Suprapubic skin (tissue), 3 donors: ENCODE measurements at regions not wholly inside any gene's neighbourhood (a gene's known extent, or its start where the extent isn't known, plus 50 kb on each side); places are given as distances from the start of the nearest gene placed in this dataset.

Source experiments
- CTCF ChIP-seq, 2 donors: fragments of 200-600 bp in 1 of 2; fragments of 450-650 bp in 1 of 2; sonication (generic) in 1 of 2; IDR thresholded peaks; one replicate each; pipeline ENCODE4 v1.5.1; 2016 to 2019; ENCODE audit warnings: antibody characterized with exemption in 2 of 2, mild to moderate bottlenecking in 1 of 2, moderate library complexity in 1 of 2
- EP300 ChIP-seq: sonication (generic); formaldehyde crosslinking; IDR thresholded peaks from one replicate; pipeline ENCODE4 v1.6.1; 2017; ENCODE audit warnings: antibody characterized with exemption

GRCh38 chr2:120498121-120498520 is 152.2 kb downstream of the INHBB start:
- TF ChIP-seq CTCF (IDR thresholded peaks at IDR 0.05) (no peak), EP300 (no peak)
